Stimulated activated CD8-positive, alpha-beta memory T cell treated with anti-CD3 and anti-CD28 coated beads, Interleukin-15, amount 100 ng/mL, for 48 hours (primary cell): ENCODE measurements at regions not wholly inside any gene's neighbourhood (a gene's known extent, or its start where the extent isn't known, plus 50 kb on each side); places are given as distances from the start of the nearest gene placed in this dataset.
"Not testable (repeated sequence)": the region's sequence is repeated elsewhere in the genome, so short reads cannot be mapped to it uniquely, and the experiment has no call there.

Experiments
- DNase-seq, 2 donors: peaks; one replicate each; pipeline ENCODE4 v3.0.0-alpha.2; 2020; ENCODE audit warnings: low read depth in 2 of 2

DNA sequence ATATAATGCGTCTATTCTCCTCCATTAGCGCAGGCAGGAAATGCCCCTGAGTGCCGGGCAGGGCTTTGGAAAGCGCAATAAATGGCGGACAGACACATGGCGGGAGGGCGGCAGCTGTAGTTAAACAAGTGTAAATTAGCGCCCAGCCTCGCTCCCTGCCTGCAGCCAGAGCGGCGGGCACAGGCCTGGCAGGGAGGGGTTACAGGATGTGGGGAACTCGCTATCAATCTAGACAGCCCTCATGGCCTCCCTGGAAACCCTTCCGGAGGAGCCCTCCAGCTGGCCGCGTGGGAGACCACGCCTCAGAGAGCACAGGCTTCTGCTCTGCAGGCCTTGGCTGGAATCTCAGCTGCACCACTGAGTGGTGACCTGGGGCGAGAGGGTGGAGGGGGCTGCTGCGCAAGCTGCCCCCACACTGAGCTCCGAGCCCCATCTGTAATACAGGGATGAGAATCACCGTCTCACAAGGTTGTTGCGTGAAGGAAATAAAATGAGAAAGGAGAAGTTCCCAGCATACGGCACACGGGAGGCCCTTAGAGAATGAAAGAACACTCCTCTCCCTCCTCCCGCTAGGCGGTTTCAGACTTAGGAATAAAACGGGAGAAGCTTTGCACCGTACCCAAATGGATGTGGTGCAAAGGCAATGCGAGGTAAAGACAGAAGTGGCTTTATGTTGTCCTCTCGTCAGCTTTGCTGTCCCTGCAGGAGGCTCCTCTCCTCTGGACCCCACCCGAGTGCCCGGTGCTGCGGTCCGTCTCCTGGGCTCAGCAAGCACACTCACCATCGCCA lies 167.2 kb upstream of the POU3F1 start:
- no peak for DNase-seq

DNA sequence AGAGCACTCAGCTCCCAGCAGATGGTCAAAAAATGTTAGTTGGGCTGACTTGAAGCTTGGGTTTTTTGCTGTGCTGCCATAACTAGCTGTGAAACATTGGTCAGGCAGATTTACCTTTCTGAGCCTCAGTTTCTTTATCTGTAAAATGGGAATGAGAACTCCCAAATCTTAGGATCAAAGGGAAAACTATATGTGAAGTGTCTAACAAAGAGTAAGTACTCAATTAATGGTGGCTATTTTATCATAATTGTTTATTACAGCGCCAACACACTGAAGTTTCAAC lies 164.2 kb upstream of the POU3F1 start:
- no peak for DNase-seq

DNA sequence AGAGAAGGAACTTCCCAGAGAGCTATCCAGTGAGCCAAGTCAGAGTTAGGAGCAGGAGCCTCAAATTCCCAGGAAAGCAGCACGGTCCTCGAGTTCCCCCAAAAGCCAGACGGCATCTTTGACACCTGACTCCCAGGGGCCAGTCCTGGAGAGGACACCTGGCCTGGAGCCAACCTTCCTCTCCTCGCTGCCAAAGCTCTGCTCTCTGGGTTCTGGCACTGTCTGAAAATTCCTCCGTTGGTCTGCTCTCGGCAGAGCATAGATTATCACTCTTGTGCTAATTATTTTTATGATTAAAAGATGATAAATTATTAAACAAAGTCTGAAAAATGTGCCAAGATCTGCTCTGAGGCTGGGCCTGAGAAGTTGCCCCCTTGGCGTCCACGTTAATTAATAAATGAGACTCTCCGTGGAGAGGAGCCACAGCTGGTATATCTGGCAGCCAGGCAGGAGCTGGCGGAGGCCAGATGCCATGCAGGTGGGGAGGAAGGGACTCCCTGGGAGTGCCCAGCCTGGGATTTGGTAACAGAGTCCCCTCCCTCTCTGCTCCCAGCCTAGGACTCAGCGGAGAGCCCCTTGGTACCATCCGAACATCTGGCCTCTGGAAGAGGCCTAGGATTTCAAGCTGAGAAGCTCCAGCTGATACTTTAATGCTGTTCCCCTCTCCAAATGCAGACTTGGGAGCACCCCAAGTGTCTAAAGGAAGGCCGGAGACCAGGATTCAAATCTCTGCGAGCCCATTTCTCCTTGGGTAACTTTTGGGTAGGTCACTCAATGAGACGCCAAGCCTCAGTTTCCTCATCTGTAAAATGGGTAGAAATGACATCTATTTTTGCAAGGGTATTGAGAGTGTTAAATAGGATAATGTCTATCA lies 163.7 kb upstream of the POU3F1 start:
- DNase-seq: no peak

DNA sequence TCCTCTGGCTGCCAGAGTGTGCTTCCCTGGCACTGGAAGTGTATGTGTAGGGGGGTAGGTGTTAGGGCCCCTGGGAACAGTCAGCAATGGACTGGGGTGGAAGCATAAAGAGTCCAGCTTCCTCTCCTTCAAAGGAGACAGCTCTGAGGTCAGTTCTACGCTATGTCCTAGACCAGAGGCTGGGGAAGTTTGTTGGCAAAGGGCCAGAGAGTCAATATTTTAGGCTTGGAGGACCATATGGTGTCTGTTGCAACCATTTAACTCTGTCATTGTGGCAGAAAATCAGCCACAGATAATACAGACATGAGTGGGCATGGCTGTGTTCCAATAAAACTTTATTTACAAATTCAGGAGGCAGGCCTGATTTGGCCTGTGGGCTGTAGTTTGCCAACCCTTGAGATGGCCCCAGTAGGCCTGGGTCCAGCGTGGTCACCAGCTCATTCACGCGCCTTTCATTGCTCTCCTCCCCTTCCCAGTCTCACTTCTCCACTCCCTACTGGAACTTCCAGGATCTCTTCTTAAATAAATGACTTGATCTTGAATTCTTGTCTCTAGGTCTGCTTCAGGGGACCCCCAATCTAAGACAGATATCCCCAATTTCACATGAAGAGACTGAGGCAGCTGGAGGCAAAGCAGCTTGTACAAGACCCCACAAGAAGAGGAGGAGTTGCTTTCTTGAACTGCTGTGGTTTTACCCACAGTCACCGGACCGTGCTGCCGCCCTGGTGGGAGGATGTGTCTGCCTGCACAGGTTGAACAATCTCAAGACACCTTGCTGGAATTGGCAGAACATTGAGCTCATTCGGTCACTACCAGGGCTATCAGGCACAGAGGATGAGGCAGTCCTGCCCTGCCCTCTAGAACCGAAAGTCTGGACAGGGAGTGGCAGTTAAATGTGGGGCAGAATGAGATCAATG lies 162.4 kb upstream of the POU3F1 start:
- DNase-seq: no peak

DNA sequence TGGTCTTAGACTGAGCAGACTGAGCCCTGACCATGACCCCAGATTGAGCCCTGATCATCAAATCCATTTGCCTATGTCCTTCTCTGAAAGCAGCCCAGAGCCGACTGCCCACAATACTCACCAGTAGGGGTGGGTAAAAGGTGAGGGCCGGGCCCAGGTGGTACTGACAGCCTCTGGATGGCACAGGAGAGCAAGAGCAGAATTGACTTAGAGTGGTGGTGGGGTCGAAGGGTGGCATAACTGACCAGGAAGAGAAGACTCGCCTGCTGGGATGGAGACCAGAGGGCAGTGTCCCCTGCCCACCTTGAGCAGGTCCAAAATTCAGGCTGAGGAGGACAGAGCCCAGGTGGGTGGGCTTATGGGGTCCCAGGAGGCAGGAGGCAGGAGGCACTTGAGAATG lies 161.3 kb upstream of the POU3F1 start:
- DNase-seq: no peak

DNA sequence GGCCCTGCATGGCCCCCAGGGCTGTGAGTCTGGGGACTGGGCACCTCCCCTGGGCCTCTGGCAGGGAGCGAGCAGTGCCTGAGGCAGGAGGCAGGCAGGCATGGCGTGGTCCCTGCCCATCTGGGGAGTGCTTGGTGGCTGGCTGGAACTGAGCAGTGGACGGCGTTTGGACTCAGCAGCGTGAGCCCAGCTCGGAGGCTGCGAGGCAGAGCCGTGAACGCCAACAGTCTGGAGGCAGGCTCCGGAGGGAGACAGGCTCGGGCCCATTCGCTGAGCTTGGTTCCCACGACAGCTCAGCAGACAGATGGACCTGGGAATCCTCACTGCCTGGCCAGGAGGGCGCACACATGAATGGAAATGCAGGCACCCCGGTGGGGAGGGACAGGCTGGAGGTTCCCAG lies 160.7 kb upstream of the POU3F1 start:
- no peak for DNase-seq

DNA sequence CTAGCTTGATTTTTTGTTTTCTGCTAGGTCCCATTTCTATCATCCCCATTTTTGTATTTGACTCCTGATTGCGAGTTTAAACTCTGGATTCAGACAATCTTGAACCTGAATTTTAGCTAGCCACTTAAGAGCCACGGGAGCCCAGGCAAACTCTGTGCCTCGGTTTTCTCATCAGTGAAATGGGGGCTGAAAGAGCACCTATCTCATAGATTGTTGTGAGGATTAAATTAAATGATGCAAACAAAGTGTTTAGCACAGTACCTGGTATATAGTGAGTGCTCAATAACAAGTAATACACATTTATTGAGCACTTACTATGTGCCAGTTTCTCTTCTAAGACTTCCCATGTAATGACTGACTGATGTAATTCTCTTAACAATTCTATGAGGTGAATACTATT lies 158.1 kb upstream of the POU3F1 start:
- no peak for DNase-seq

DNA sequence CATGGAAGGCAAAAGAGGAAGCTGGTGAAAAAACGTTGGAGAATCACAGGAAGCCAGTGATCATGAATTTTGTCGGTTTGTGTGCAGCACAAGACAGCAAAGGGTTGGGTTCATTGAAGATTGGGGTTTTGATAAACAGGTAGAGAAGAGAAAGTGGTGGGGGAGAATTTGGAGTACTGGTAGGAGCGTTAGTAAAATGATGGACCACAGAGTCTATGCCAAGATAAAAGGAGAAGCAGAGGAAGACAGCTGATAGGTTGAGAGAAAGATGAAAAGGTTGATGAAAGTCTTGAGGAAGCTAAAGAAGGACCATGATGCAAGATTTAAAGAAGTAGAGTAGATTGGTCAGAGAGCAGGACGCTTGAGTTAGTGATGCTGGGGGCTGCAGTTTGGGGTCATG lies 156.8 kb upstream of the POU3F1 start:
- no peak for DNase-seq

DNA sequence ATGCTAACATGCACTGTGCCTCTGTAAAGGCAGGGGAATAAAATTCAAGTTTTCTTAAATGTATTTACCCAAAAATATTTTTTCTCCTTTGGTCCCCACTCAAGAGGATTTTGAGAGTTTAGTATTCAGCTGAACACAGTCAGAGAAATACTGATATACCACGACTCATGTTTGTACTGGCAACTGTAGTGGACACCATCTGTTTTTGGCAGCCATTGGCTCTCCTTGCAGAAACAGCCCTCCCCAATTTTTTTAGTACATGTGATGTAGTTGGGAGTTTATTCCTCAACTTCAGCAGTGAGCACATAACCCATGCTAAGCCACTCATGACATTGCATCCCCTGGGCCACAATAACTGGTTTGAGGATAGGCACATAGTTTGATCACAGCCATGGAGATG lies 154.8 kb upstream of the POU3F1 start:
- no peak for DNase-seq

DNA sequence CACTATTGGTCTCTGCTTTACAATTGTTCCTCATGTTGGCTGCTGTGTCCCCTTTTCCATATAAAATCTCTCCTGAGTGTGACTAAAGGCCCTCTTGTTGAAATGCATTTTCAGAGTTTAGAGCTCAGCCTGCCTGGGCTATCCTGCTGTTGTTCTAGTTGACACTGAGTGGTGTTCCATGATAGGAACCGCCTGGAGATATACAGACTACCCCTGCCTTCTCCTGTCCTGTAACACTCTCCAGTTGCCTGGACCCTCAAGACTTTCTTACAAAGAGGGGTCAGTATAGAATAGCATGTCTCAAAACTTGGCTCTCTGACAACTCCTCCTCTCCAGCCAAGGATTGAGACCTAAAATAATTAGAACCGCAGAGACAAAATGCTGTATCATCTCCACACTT lies 152.0 kb upstream of the POU3F1 start:
- no peak for DNase-seq

DNA sequence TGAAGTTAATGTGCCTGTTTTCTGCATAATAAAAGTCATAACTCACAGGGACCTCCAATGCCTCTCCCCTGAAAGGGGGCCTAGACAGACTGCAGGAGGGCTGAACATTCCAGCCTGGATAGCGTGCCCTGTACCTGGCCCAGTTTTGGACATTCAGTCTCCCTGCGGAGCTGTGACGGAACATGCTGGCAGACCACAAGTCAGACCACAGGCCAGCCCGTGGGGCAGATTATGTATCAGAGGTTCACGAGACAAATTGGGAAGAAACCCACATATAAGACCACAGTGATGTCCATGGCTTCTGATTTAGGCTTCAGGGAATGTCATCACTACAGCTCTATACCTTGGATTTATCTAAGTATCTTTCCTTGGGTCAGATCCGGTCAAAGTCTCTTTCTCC lies 151.5 kb upstream of the POU3F1 start:
- no peak for DNase-seq

DNA sequence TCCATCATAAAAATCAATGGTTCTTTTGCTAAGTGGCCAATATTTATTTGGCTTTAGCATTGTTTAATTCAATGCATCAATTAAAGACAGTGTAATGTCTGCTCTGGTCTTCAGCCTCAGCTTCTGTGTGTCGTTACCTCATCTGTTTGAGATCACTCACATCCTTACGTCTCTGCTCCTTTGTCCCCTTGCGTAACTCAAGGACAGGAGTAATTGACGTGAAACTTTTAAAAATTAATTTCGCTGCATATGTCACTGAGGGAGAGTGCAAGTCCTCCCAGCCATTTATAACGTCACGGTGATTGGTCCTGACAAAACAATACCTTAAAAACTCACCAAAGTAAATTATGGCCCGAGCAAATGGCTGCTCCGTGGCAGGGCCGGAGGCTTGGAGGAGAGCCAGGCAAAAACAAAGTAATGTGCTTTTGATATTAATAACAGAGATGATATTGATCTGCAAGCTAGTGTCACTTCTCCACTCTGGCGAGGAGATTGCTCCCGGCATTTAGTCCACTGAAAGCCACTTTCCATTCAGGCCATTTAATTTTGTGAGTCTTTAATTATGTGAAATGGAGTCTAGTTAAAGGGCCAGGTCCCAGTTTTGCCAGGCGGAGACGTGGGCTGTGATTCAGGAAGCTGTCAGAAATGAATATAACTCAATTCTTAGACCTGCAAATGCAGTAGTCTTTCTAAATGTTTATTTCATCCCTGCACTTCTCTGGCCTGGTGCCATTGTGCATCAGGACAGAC lies 150.9 kb upstream of the POU3F1 start:
- DNase-seq: no peak

DNA sequence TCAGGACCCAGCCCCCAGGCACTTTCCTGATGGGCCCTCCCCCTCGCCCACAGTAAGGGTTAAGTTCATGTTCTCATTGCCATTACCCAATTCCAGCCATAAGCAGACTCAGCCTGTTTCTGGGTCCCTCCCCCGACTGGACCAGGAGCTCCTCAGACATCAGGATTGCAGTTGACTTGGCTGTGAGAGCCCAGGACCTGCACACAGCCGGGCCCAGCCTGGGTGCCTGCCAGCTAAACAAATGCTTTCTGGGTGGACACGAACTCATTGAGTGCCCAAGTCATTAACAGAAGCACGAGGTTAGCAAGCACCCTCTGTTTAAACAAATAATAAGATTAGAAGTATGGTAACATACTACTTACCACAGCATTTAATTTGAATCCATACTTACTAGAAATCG lies 147.9 kb upstream of the POU3F1 start:
- no peak for DNase-seq

DNA sequence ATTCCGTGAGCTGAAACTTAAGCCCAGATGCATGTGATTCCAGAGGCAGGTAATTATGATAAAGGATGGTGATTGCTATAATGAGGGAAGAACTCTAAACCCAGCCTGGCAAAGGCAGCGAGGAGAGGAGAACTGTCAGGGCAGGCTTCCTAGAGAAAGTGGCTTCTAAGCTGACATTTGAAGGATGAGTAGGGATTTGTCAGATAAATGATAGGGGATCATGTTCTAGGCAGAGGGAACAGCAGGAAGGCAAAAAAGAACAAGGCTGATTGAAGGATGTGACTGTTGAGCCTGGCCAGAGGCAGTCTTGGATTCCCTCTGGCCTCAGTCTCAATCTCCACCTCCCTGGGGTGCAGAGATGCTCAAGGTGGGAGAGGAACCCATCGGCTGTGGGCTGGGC lies 146.4 kb upstream of the POU3F1 start:
- DNase-seq: no peak

DNA sequence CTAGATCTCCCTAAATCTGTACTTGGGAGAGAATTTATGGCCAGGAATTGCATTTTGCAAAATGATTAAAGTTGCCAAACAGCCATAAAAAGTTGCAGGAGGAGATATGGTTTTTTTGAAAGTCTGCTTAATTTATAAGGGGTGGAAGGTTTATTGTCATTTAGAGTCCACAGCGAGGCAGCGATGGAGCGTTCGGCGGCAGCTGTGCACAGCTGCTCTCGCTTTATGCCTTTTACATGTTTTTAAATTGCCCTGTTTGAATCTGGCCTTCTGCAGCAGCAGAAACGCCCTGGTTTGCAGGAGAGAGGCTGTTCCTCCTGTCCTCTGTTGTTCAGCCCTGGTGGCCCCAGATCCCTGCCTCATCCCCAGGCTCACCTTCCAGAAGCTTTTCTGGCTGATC lies 144.9 kb upstream of the POU3F1 start:
- no peak for DNase-seq

DNA sequence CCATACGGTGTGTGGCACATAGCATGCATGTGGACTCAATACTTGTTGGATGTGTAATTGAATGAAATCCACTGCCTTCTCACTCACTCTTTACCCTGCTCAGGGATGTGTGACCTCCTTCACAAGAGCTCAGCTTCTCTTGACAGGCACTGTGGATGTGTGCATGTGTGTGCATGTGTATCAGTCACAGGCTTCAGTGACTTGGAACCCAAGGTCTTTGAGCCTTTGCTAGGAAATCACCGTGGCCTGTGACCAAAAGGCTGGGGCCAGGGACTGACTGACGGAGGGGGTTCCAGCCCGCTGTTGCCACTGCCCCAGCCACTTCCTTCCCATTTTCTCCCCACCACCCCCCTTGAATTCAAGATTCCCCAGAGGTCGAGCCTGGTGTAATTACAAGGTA lies 144.4 kb upstream of the POU3F1 start:
- no peak for DNase-seq

DNA sequence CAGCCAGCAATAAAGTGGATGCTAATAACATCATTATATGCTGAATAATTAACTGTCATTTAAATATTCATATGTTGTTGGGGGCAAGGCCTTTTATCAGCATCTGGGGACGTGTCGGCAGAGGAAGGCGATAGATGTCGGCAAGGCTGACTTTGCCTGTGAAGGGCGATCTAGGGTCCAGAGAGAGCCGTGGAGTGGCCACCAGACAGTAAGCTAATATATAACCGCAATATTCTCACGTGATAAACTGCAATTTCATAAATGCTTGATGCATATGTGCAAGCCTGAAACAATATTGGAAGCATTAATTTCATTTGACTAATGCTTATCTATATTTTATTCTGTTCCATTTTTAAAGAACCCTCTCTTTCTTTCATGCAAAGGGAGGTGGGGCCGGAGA lies 141.0 kb upstream of the POU3F1 start:
- DNase-seq: no peak

DNA sequence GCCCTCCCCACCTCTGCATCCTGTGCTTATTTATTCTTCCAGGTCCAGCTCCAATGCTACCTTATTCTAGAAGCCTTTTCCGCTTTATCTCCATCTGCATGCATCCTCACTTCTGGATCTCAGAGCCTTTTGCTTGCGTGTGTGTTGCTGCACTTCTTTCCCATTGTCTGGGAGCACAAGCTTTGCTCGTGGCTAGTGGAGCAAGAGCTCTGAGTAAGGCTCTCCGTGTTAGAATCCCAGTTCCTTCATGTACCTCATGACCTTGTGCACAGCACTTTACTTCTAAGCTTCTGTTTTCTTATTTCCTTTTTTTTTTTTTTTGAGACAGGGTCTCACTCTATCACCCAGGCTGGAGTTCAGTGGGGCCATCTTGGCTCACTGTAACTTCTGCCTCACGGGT lies 140.0 kb upstream of the POU3F1 start:
- DNase-seq: no peak

DNA sequence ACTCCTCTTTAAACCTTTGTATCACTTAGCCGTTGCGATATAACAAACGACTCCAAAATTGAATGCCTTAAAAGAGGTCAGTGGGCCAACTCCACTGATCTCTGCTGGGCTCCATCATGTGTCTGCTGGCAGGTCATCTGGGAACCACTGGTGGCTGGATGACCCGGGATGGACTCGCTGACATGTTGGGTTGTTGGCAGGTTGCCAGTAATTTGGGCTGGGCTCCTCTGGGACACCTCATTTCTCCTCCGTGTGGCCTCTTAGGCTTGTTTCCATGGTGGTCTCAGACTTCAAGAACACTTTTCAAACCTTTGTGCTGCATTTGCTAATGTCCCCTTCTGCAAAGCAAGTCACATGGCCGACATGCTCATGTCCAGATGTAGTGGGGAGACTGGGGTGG lies 139.3 kb upstream of the POU3F1 start:
- DNase-seq: no peak

DNA sequence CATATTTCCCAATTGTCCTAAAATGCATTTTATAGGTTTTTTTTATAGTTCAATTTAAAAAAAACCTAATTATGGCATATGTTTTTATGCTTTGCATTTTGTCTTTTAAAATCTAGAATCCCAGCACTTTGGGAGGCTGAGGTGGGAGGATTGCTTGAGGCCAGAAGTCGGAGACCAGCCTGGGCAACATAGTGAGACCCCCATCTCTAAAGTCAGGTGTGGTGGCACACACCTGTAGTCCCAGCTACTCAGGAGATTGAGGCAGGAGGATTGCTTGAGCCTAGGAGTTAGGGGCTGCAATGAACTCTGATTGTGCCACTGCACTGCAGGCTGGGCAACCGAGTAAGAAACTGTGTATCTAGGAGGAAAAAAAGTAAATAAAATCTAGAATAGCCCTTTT lies 137.2 kb upstream of the POU3F1 start:
- DNase-seq: no peak

DNA sequence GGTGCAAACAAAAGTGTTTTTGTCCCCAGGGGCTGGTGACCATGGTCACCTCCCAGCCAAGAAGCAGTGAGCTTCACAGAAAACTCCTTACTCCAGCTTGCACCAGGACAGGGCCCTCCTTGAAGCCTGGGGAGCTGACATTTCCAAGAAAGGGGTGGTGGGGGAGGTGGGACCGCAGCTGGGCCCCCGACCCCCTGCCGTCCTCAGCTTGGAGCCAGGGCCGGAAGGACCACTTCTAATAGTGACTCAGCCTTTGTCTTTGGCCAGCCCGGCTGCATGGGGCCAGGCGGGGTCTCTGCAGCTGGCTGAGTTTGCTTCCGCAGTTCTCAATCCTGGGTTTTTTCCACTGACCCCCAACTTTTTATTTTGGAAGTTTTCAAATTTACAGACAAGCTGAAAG lies 136.5 kb upstream of the POU3F1 start:
- DNase-seq: no peak

DNA sequence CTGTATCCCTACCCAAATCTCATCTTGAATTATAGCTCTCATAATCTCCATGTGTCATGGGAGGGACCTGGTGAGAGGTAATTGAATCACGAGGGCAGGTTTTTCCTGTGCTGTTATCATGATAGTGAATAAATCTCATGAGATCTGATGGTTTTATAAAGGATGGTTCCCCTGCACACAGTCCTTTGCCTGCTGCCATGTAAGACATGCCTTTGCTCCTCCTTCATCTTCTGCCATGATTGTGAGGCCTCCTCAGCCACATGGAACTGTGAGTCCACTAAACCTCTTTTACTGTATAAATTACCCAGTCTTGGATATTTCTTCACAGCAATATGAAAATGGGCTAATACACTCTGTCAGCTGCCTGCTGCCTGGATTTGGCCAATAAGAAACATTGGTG lies 133.8 kb upstream of the POU3F1 start:
- DNase-seq: not testable (repeated sequence)
